HCT116 (cell line): ENCODE measurements at regions not wholly inside any gene's neighbourhood (a gene's known extent, or its start where the extent isn't known, plus 50 kb on each side); places are given as distances from the start of the nearest gene placed in this dataset.

Experiments used
- ATAC-seq: fragments of 200-7000 bp; cut with Tn5 transposase; 2 replicates; pipeline ENCODE4 v1.9.1; 2020; ENCODE audit warnings: mild to moderate bottlenecking, moderate library complexity
- BruUV-seq: library from RNA; stranded (reverse); fragments of 400-500 nt; replicated peaks from 2 replicates; lab custom pipeline; 2021; lab: Mats Ljungman, UMichigan
- CTCF ChIA-PET: fragments of 300-600 bp; sonication (Branson Sonifier 250); formaldehyde crosslinking; loops from one replicate; lab custom pipeline; 2021; ENCODE audit warnings: antibody characterized with exemption; lab: Charles Lee
- POLR2A ChIA-PET: fragments of 300-600, 350-600 bp; sonication (Branson Sonifier 250); formaldehyde crosslinking; loops from one replicate; lab custom pipeline; 2021; ENCODE audit warnings: antibody characterized with exemption; lab: Charles Lee
- RAD21 ChIA-PET, 2 experiments: fragments of 300-600 bp; sonication (Branson Sonifier 250); formaldehyde crosslinking; loops; one replicate each; lab custom pipeline; 2023; ENCODE audit warnings: low total read pairs in 2 of 2; ENCODE audit not compliant: uncharacterized antibody in 2 of 2, unreplicated experiment in 2 of 2, low non-redundant PET in 1 of 2; lab: Charles Lee
- DNase-seq: peaks from one replicate; pipeline ENCODE4 v3.0.0-alpha.2; 2010; ENCODE audit warnings: low read depth, low spot score
- H2AFZ ChIP-seq: fragments of 200-600 bp; shearing (Covaris generic), sonication (generic); 2 replicates; pipeline ENCODE4 v1.6.1; 2017; ENCODE audit warnings: low read depth, mixed run types, mixed read lengths, antibody characterized with exemption, low read length; ENCODE audit not compliant: poor library complexity, severe bottlenecking
- H3K27ac ChIP-seq: 2 replicates; pipeline ENCODE4 v1.5.1; 2012; ENCODE audit warnings: low read depth, low read length
- H3K27me3 ChIP-seq: fragments of 200-600 bp; sonication (generic); 2 replicates; pipeline ENCODE4 v1.6.1; 2016; ENCODE audit warnings: mixed run types, low read length, mixed read lengths; ENCODE audit not compliant: insufficient read depth
- H3K36me3 ChIP-seq, 2 experiments: fragments of 200-500 bp in 1 of 2; fragments of 200-600 bp in 1 of 2; sonication (Bioruptor generic) in 1 of 2; sonication (generic) in 1 of 2; 2 replicates each; pipeline versions ENCODE4 v1.5.1 to v1.6.1; 2014 to 2016; ENCODE audit warnings: low read length in 2 of 2, inconsistent platforms in 1 of 2, mixed read lengths in 1 of 2, mixed run types in 1 of 2; ENCODE audit not compliant: insufficient read depth in 2 of 2, control insufficient read depth in 1 of 2
- H3K4me1 ChIP-seq, 2 experiments: fragments of 200-600 bp in 1 of 2; sonication (generic) in 1 of 2; 2 replicates each; pipeline versions ENCODE4 v1.5.1 to v1.6.1; 2012 to 2017; ENCODE audit warnings: low read length in 2 of 2, inconsistent platforms in 1 of 2, mild to moderate bottlenecking in 1 of 2, mixed read lengths in 1 of 2, mixed run types in 1 of 2, moderate library complexity in 1 of 2; ENCODE audit not compliant: insufficient read depth in 2 of 2, control insufficient read depth in 1 of 2
- H3K4me2 ChIP-seq: fragments of 200-600 bp; sonication (generic); 2 replicates; pipeline ENCODE4 v1.6.1; 2017; ENCODE audit warnings: mixed run types, low read length, mixed read lengths
- H3K4me3 ChIP-seq, 2 experiments: fragments of 200-600 bp in 1 of 2; sonication (generic) in 1 of 2; replicated peaks in 1 of 2; 2 replicates each; pipeline ENCODE4 v1.5.1; 2011 to 2016; ENCODE audit warnings: low read length in 2 of 2, control low read depth in 1 of 2, low read depth in 1 of 2, mild to moderate bottlenecking in 1 of 2, mixed read lengths in 1 of 2, mixed run types in 1 of 2
- H3K79me2 ChIP-seq: fragments of 200-600 bp; sonication (generic); 2 replicates; pipeline ENCODE4 v1.6.1; 2017; ENCODE audit warnings: mild to moderate bottlenecking, mixed run types, low read length, moderate library complexity, mixed read lengths; ENCODE audit not compliant: insufficient read depth
- H3K9ac ChIP-seq: fragments of 200-600 bp; sonication (generic); 2 replicates; pipeline ENCODE4 v1.6.1; 2016; ENCODE audit warnings: low read length, mixed read lengths
- H3K9me2 ChIP-seq: fragments of 200-600 bp; sonication (generic), shearing (Covaris generic); 2 replicates; pipeline ENCODE4 v1.6.1; 2017; ENCODE audit warnings: mixed run types, mild to moderate bottlenecking, moderate library complexity; ENCODE audit not compliant: insufficient read depth
- H3K9me3 ChIP-seq, 2 experiments: fragments of 200-500 bp in 1 of 2; fragments of 200-600 bp in 1 of 2; sonication (Bioruptor generic) in 1 of 2; sonication (generic) in 1 of 2; 2 replicates each; pipeline ENCODE4 v1.6.1; 2014 to 2017; ENCODE audit warnings: low read length in 2 of 2, mixed read lengths in 2 of 2, inconsistent platforms in 1 of 2, low read depth in 1 of 2, mild to moderate bottlenecking in 1 of 2, mixed run types in 1 of 2, moderate library complexity in 1 of 2; ENCODE audit not compliant: control insufficient read depth in 1 of 2, insufficient read depth in 1 of 2
- H4K20me1 ChIP-seq: fragments of 200-600 bp; sonication (generic), shearing (Covaris generic); 2 replicates; pipeline ENCODE4 v1.6.1; 2017; ENCODE audit warnings: mixed run types, mild to moderate bottlenecking, moderate library complexity; ENCODE audit not compliant: insufficient read depth
- ATF3 ChIP-seq: IDR thresholded peaks from 2 replicates; pipeline ENCODE4 v1.6.1; 2012
- CBX3 ChIP-seq: IDR thresholded peaks from 2 replicates; pipeline ENCODE4 v1.6.1; 2012; ENCODE audit warnings: low read depth
- CEBPB ChIP-seq: IDR thresholded peaks from 2 replicates; pipeline ENCODE4 v1.6.1; 2012; ENCODE audit warnings: low read depth
- CTCF ChIP-seq, 3 experiments: fragments of 200-600 bp in 1 of 3; sonication (generic) in 1 of 3; IDR thresholded peaks in 2 of 3; conservative IDR thresholded peaks in 1 of 3; 2 replicates each; pipeline ENCODE4 v1.5.1; 2012 to 2017; ENCODE audit warnings: low read depth in 2 of 3, low read length in 2 of 3, antibody characterized with exemption in 1 of 3, borderline replicate concordance in 1 of 3, control low read depth in 1 of 3, mild to moderate bottlenecking in 1 of 3, mixed read lengths in 1 of 3, mixed run types in 1 of 3, moderate library complexity in 1 of 3; ENCODE audit not compliant: insufficient read depth in 1 of 3
- FOSL1 ChIP-seq: IDR thresholded peaks from 2 replicates; pipeline ENCODE4 v1.6.1; 2012; ENCODE audit warnings: low read depth
- REST ChIP-seq: IDR thresholded peaks from 2 replicates; pipeline ENCODE4 v1.6.1; 2012; ENCODE audit warnings: low read depth
- SRF ChIP-seq: IDR thresholded peaks from 2 replicates; pipeline ENCODE4 v1.6.1; 2012; ENCODE audit warnings: low read depth
- YY1 ChIP-seq: IDR thresholded peaks from 2 replicates; pipeline ENCODE4 v1.6.1; 2011; ENCODE audit warnings: low read length, low read depth, moderate library complexity, mild to moderate bottlenecking; ENCODE audit not compliant: insufficient replicate concordance; ENCODE audit errors: extremely low read depth
- ZFX ChIP-seq: fragments of 450-650 bp; IDR thresholded peaks from 2 replicates; pipeline ENCODE4 v1.6.1; 2017
- ZNF274 ChIP-seq: fragments of 200-500 bp; sonication (Bioruptor generic); IDR thresholded peaks from 2 replicates; pipeline ENCODE4 v1.6.1; 2014; ENCODE audit warnings: mild to moderate bottlenecking, low read depth, low read length, inconsistent platforms
- intact Hi-C: fragments of 100-400 bp; cut with micrococcal nuclease; formaldehyde crosslinking; loops from 2 replicates; pipeline ENCODE4 v1.10.0; 2022

DNA sequence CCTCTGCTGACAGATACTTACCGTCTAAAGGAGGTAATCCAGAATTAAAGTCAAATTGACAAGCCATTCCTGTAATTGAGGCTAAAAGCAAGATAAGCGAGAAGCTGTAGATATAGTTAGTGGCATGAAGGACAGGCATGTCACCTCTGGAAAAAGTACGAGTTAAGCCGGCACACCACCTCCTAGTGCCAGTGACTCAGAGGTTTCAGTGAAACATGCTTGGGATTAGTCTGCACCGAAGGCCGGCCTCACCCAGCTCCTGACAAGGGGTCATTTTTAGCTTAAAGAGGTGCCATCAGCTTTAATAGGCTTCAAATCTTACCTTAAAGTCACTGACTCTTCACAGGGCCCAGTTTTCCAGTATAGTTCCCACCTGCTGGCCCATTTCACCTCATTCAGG is 838.0 kb downstream of the UQCRFS1 start (continued):
- TF ChIP-seq YY1, result no peak
- TF ChIP-seq FOSL1, result no peak
- TF ChIP-seq ZFX, result no peak
- TF ChIP-seq CTCF (IDR thresholded peaks at IDR 0.05 in 2 of 3, conservative IDR thresholded peaks at IDR 0.05 in 1 of 3; ENCODE audit: borderline replicate concordance in 1 of 3, insufficient read depth in 1 of 3, low read depth in 2 of 3, low read length in 2 of 3), result no peak

GRCh38 chr19:28372576-28373247 is 840.2 kb downstream of the UQCRFS1 start:
- ChIA-PET POLR2A (no interaction called here), CTCF (no interaction called here), RAD21 (no interaction called here)
- Histone ChIP-seq H3K36me3 (no peaks in the 10 kb centered on the region), H3K27ac (no peak overlapping the region), H3K9ac (no peak overlapping the region), H2AFZ (no peak overlapping the region), H3K27me3 (no peaks in the 10 kb centered on the region), H3K9me2 (no peaks in the 10 kb centered on the region), H3K4me1 (no peaks in the 10 kb centered on the region), H3K9me3 (peaks cover 21 to 29% of the 10 kb centered on the region in 2 experiments; a peak in 3 of 4 replicates), H3K4me2 (no peak overlapping the region), H3K4me3 (no peak overlapping the region), H4K20me1 (no peaks in the 10 kb centered on the region), H3K79me2 (no peaks in the 10 kb centered on the region)
- no TSS peak for BruUV-seq
- DNase-seq (no peak), ATAC-seq (no peak)
- intact Hi-C loops, result no loop called here
- no peak for TF ChIP-seq ATF3
- TF ChIP-seq REST, result no peak
- no peak for TF ChIP-seq ZNF274
- TF ChIP-seq CTCF (IDR thresholded peaks at IDR 0.05 in 2 of 3, conservative IDR thresholded peaks at IDR 0.05 in 1 of 3; ENCODE audit: borderline replicate concordance in 1 of 3, insufficient read depth in 1 of 3, low read depth in 2 of 3, low read length in 2 of 3), result no peak
- TF ChIP-seq SRF, result no peak
- TF ChIP-seq CEBPB, result no peak
- no peak for TF ChIP-seq YY1
- TF ChIP-seq CBX3, result no peak
